Neural progenitor cell (in vitro differentiated cells): ENCODE measurements at regions not wholly inside any gene's neighbourhood (a gene's known extent, or its start where the extent isn't known, plus 50 kb on each side); places are given as distances from the start of the nearest gene placed in this dataset.

Experiments
- EZH2phosphoT487 ChIP-seq: fragments of 200-600 bp; sonication (generic); IDR thresholded peaks from 2 replicates; pipeline ENCODE4 v1.6.1; 2017; ENCODE audit warnings: antibody characterized with exemption
- TF ChIP-seq, protein P1 (sequence below): fragments of 200-600 bp; sonication (generic); IDR thresholded peaks from 2 replicates; pipeline ENCODE4 v1.5.1; 2017; ENCODE audit warnings: antibody characterized with exemption, mild to moderate bottlenecking

DNA sequence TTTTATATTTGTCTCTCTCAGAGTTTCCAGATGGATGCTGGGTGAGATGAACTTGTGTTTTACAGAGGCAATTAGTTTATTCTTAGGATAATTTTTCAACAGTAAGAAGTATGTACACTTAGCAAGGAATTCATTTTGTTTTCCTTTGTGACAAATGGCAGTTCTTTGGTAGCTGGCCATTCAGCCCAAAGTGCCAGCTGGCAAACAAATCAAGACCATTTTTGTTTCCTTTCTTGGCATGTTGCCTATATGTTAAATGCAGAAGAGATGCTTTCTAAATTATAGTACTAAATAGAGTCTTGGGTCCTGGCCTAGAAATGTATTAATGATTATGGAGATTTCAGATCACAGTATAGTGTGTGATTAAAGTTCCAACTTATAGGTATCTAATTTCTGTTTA, 337.1 kb downstream of the CNTNAP4 start:
- TF ChIP-seq, protein P1, sequence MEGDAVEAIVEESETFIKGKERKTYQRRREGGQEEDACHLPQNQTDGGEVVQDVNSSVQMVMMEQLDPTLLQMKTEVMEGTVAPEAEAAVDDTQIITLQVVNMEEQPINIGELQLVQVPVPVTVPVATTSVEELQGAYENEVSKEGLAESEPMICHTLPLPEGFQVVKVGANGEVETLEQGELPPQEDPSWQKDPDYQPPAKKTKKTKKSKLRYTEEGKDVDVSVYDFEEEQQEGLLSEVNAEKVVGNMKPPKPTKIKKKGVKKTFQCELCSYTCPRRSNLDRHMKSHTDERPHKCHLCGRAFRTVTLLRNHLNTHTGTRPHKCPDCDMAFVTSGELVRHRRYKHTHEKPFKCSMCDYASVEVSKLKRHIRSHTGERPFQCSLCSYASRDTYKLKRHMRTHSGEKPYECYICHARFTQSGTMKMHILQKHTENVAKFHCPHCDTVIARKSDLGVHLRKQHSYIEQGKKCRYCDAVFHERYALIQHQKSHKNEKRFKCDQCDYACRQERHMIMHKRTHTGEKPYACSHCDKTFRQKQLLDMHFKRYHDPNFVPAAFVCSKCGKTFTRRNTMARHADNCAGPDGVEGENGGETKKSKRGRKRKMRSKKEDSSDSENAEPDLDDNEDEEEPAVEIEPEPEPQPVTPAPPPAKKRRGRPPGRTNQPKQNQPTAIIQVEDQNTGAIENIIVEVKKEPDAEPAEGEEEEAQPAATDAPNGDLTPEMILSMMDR = no peak
- no peak for TF ChIP-seq EZH2phosphoT487
